HG03108 (cell line): ENCODE measurements at regions not wholly inside any gene's neighbourhood (a gene's known extent, or its start where the extent isn't known, plus 50 kb on each side); places are given as distances from the start of the nearest gene placed in this dataset.
"Not testable (repeated sequence)": the region's sequence is repeated elsewhere in the genome, so short reads cannot be mapped to it uniquely, and the experiment has no call there.

Source experiments
- ATAC-seq: cut with Tn5 transposase; IDR thresholded peaks from one replicate; pipeline ENCODE4 v1.9.1; 2021; ENCODE audit warnings: moderate library complexity; ENCODE audit not compliant: unreplicated experiment

- no peak for ATAC-seq
Measured at GRCh38 chr4:141455651-141456050, 180.7 kb upstream of the IL15 start.

- no peak for ATAC-seq
Measured at GRCh38 chr4:141457653-141458052, 178.7 kb upstream of the IL15 start.

- ATAC-seq, result no peak
Measured at GRCh38 chr4:141458501-141458900, 177.9 kb upstream of the IL15 start.

GRCh38 chr4:141459020-141459419 lies 177.4 kb upstream of the IL15 start:
- no peak for ATAC-seq

- ATAC-seq, result no peak
Measured at GRCh38 chr4:141462361-141462760, 174.0 kb upstream of the IL15 start.

- ATAC-seq, result no peak
Measured at GRCh38 chr4:141463678-141464077, 172.7 kb upstream of the IL15 start.

GRCh38 chr4:141464366-141464765 lies 172.0 kb upstream of the IL15 start:
- no peak for ATAC-seq

GRCh38 chr4:141465171-141465570 lies 171.2 kb upstream of the IL15 start:
- no peak for ATAC-seq

GRCh38 chr4:141467225-141467624 lies 169.2 kb upstream of the IL15 start:
- ATAC-seq, result no peak

- ATAC-seq, result no peak
Measured at GRCh38 chr4:141469392-141469791, 167.0 kb upstream of the IL15 start.

- no peak for ATAC-seq
Measured at GRCh38 chr4:141473026-141473540, 163.3 kb upstream of the IL15 start.

- no peak for ATAC-seq
Measured at GRCh38 chr4:141473952-141474351, 162.4 kb upstream of the IL15 start.

- no peak for ATAC-seq
Measured at GRCh38 chr4:141480950-141481349, 155.4 kb upstream of the IL15 start.

GRCh38 chr4:141484298-141484697 lies 152.1 kb upstream of the IL15 start:
- not testable (repeated sequence) for ATAC-seq

GRCh38 chr4:141486375-141486997 lies 149.9 kb upstream of the IL15 start:
- ATAC-seq, result no peak

GRCh38 chr4:141497627-141498026 lies 138.8 kb upstream of the IL15 start:
- peak; percentile 93 for ATAC-seq

GRCh38 chr4:141499261-141499853 lies 137.0 kb upstream of the IL15 start:
- no peak for ATAC-seq

GRCh38 chr4:141501395-141501794 lies 135.0 kb upstream of the IL15 start:
- ATAC-seq, result no peak

GRCh38 chr4:141501931-141502330 lies 134.5 kb upstream of the IL15 start:
- ATAC-seq, result no peak

GRCh38 chr4:141502755-141503154 lies 133.6 kb upstream of the IL15 start:
- ATAC-seq, result no peak

GRCh38 chr4:141503260-141503659 lies 133.1 kb upstream of the IL15 start:
- no peak for ATAC-seq

GRCh38 chr4:141511055-141511454 lies 125.3 kb upstream of the IL15 start:
- no peak for ATAC-seq

- no peak for ATAC-seq
Measured at GRCh38 chr4:141513866-141514265, 122.5 kb upstream of the IL15 start.
